NCI-H187 treated with DMSO at 0.1 percent for 48 hours (cell line): ENCODE measurements at regions not wholly inside any gene's neighbourhood (a gene's known extent, or its start where the extent isn't known, plus 50 kb on each side); places are given as distances from the start of the nearest gene placed in this dataset.

Source experiments
- DNase-seq: peaks from one replicate; lab custom pipeline; 2025; lab: John Stamatoyannopoulos, UW

DNA sequence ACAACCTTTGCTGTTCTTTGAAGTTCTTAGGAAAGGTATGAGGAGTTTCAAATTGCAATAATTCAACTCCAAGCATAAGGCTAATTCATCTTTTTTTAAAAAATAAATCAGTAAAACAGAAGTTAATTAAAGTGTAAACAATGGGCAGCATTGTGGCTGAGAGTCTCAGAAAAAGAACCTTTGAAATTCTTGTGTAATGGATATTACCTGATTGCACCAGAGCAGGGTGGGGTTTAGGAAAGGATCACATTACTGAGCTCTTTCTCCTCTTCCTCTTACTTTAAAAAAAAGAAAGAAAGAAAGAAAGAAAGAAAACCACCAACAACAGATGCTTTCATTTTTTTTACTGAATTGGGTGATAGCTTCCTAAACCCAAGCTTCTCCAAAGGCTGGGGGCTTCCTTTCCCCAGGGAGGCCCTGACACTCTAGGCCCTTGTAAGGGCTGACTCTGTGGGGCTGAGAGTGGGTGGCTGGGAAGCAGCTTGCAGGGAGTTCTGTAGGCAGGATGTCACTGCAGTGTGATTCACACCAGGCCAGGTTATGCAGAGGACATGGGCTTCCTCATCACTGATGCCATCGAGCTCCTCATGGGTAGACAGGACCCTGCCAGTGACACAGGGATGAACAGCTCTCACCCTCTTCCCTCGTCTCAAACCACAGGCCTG lies 564.5 kb downstream of the FGF9 start:
- DNase-seq = no peak

DNA sequence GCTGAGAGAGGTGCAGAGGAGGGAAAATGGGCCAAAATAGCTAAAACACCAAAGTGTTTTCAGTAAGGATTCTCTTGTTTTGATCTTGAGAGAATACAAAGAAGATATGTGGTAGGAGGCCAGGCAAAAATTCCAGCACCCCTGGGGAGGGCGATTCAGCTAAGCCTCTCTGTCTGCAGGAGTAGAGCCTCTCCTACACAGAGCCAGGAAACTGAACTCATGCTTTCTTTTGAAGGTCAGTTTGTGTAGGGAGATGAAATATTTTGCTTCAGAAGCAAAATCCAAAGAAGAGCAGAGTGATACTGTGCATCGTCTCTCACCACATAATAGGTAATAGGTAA lies 565.0 kb downstream of the FGF9 start:
- no peak for DNase-seq

DNA sequence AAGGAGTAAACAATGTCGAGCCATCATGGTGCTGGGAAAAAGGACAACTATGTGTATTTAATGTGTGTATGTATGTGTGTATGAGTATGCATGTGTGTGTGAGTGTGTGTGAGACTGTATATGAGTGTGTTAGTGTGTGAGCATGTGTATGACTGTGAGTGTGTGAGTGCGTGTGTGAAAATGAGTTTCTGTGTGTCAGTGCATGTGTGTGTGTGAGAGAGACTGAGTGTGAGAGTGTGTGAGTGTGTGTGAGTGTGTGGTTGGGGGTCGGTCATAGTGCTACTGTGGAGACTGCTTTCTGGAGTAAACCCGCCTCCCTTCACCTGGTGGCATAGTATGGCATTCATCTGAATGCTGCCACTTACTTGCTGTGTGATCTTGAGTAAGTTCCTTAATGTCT lies 567.4 kb downstream of the FGF9 start:
- DNase-seq = no peak

DNA sequence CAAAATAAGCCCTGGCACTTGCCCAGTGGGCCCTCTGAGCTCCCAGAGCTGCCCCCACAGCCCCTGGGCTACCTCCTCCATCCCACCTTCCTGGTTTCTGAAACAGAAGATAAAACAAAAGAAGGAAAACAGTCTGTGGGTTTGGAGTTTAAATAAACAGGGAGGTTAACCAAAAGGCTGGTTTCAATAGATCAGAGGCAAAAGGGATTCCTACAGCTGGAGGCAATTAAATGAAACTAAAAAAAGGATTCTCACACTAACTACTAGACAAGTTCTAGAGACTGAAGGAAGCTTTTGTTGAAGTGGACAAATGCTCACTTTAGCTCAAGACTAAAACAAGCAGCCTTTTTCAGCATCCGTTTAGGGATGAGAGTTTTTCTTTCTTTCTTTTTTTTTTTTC lies 569.8 kb downstream of the FGF9 start:
- DNase-seq = no peak

DNA sequence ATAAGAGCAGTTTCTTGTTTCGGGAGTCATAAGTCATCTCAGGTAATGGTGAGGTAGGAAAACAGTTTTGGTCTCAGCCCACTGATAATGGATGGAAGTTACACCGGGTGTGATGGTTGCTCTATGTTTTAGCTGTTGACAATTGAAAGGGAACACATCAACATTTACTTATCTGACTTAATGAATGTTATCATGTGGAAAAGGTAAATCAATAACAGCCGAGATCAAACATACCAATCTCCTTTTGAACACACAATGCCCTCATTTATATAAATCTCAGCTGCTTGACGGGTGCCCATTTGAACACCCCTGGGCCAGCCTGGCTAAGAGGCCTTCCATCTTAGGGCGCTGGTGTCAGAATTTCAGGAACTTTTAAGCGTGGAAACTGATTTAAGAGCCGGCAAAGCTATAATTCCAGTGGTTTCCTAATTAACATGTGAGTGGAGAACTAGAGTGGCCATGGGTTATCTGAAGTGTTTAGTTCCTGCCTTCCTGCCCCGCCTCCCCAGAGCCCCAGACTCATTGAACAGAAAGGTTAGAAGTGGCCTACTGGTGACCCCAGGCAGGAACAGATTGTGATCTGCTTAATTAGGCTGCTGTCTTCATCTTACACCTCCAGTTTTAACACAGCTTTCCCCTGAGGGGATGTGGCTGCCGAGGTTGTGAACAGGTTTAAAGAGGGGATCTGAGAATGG lies 572.7 kb downstream of the FGF9 start:
- DNase-seq = no peak

DNA sequence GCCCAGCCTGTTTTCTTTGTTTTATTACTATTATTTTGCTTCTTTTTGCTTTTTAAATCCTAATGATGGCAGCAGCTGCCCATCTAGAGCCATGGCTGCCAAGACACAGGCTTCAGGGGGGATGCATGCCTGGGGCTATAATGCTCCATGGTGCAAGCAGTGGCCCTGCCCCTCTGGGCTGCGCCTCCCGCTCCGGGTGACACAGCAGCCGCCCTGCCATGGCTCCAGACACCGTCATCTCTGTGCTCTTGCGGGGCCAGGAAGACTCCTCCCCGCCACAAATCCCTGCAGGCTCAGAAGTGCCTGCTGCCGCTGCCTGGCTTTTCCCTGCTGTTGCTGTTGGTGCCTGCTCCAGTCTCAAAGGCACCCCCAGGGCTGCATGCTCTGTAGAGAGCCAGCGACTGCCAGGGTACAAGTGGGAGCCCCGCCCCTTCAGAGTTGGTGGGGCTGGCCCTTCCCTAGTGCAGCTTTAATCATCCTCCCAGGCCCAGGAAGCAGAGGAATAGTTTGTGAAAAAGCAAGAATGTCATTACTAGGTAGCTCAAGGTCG lies 581.5 kb downstream of the FGF9 start:
- DNase-seq = no peak

DNA sequence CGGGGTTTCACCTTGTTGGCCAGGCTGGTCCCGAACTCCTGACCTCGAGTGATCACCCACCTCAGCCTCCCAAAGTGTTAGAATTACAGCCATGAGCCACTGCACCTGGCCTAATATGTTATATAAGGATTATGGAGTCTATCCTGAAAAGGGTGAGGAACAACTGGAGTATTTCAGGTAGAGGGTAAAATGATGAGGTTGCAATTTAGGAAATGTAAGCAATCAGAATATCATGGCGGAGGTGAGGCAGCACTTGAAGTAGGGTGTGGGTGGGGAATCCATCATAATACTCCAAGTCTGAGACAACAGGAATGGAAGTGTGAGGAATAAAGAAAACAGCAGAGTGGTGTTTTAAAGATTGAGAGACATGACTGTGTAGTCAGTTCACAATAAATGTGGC lies 582.2 kb downstream of the FGF9 start:
- no peak for DNase-seq

DNA sequence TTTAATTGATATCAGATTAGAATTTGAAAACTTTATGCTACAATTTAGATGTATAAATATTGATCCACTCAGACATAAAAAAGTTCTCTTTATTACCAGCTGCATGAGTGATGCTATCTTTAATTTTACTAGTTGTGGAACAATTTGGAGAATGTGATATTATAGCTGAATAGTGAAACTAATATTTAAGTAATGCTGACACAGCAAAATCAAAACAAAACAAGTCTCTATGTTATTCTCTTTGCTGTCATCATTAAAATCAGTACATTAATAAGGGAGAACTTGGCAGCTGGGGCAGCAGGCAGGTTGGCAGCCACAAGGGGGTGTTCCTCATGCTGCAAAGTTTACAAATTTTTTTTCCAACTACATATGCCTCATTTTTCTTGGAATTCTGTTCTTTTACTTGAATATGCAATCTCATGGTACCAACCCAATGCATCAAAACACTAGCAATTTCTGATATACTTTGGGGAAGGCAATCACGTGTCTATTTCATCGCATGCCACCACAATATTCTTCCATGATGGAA lies 585.3 kb downstream of the FGF9 start:
- DNase-seq = no peak

DNA sequence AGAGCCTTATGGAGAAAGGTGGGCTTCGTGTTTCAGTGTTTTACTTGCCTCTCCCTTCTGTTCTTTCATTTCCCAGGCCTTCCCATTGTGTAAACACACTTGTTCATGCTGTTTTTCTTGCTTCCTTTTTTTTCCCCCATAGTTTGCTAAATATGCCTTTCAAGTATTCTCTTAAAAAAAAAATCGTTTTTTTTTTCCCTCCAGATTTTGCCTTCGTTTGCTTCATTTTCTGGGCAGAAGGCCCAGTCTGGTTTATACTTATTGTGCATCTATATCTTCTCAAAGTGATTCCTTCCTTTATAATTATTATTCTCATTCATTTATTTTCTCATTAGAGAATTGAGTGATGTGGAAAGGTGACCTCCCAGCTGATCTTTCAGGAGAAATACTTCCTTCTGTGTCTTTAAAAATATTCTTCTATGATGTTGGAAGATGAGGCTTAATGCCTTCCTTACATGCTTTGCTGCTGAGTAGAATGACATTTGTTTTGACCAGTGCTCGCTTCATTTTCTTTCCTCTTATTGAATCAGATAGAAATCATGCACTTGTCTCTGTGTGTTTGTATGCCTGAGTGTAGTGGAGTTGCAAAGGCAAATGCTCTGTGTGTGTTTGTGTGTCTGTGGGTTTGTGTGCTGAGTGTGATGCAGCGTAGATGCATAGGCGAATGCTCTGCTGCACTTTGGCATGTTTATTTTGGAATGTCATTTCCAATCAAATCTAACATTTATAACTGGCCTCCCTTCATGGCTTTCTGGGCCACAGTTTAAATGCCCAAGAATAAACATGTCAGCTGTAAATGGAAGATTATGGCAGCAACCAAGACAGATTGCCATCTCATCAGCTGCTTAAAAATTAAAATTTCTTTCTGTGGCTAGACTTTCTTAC lies 591.4 kb downstream of the FGF9 start:
- no peak for DNase-seq

DNA sequence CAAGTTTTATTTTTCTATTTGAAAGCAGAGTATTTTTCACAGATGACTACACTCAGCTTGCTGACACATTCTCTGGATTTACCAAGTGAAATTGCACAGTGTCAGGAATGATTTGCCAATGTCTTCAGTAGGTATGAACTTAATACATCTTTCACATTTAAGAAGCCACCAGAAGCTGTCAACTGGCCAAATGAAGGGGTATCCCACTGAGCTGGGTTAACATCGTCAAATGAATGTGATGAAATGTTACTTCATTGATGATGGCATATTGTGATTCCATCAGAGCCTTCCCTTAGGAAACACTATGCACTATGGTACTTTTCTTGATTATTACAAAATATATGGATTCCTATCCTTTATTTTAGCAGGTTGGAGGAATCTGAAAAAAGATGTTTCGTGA lies 592.3 kb downstream of the FGF9 start:
- DNase-seq = no peak

DNA sequence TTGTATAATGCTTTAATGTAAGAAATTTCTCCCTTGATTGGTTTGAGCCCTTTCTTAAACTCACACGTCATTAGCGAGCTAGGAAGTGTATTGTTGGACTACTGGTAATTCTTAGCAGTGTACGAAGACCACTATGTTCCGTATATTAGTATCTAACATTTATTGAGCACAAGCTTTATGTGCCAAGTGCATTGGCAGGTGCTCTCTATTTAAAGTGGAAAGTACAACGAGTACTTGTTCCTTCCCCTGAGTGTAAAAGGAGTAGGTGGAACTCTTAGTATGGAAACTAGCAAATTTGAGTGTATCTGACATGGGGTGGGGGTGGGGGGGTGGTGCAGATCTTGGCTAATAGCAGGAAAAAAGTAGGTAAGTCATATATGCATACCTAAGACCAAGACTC lies 594.7 kb downstream of the FGF9 start:
- no peak for DNase-seq

DNA sequence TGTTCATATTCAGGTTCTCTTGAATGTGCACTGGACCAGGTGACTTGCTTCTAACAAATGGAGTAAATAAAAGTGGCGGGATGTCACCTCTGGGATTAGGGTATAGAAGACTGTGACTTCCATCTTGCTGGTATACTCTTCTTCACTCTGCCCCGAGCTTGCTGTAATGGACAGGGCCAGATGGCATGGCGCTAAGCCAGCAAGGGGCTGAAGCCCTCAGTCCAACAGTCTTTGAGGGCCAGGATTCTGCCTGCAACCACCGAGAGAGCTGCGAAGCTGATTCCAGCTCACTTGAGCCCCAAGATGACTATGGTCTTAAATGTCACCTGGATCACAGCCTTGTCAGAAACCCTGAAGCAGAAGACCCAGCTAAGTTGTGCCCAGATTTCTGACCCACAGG lies 600.0 kb downstream of the FGF9 start:
- no peak for DNase-seq

DNA sequence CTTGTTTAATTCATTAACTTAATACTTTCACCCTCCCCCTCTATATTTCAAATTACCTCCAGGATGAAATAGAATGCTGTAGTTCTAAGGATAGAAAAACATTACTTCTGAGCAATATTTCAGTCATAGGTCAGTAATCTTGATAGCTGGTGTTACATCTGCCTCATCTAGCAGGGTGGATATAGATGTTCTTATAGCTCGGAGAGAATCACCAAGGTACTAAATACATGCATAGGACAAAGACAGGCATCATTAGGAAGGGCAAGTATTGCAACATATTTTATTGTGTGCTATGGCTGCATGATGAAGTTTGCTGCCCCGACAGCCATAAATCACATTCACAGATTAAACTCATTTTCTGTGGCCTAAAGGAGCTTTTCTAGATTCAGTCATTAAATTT lies 601.0 kb downstream of the FGF9 start:
- DNase-seq = no peak

DNA sequence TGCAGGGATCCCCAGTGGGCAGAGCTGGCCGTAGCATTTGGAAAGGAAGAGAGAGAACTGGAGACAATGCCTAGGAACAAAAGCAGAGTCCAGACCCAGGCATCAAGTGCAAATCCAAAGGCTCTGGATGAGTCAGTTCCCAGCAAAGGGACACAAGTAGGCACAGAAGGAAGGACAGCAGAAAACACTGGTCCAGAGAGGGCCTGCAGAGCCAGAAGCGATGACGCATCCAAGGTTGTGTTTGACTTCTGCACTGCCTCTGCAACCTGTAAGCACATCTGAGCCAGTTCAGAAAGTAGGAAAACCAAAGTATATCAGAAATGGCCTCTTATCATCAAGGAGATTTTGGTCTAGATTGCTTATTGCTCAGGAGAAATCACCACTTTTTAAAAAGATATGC lies 604.5 kb downstream of the FGF9 start:
- no peak for DNase-seq

DNA sequence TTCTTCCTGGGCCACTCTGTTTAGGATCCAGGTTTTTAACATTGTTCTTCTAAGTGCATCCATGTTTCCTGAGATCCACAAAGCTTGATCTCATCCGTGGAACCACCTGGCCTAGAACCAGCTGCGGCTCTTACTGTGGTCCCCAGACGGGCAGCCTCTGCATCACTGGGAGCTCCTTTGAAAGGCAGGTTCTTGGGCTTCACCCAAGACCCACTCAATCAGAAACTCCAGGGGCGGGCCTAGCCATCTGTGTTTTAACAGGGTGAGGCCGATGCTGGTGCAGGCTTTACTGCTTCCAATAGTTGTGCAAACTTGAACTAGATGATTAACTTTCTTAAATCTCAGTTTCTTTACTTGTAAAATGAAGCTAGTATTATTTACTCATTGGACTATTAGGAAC lies 605.7 kb downstream of the FGF9 start:
- DNase-seq = no peak

DNA sequence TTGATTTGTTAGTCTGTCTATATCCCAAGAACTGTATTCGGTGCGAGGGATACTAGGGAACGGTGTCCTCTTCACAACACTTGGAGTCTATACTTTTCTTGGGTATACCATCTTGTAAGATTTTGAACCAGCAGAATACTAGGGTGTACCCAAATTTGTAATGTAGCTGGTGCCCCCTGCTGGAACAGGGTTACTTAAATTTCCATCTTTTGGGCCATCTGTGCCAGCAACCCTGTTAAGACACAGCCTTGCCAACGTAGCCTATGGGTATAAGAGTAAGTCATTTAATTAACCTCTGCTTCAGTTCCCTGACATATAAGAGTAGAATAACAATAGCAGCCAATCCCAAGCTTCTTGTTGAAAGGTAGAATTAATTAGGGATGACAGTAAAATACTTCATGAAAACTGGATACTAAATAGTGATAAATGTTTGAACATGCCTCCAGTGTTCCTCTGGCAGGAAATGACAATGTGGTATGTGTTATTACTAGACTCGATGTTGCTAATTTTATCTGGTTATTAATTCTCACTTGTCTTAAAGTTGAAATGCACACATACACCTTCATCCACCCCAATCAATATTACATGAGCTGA lies 607.6 kb downstream of the FGF9 start:
- no peak for DNase-seq

DNA sequence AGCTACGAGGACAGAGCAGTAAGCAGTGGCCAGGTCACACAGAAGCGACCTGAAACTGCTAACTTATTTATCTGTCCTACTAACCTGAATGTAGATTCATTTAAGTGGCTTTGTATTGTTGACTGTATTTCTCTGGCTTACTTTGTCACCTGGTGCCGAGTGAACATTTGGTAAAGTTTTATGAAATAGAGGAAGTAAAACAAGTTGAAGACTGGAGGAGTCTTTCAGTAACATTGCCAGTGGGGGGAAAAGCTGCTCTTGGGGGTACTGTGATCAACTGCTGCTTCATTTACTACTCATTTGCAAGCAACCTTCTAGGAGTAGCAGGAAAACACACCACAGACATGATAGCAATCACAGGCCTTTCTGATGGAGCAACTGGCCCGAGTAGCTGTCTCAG lies 615.0 kb downstream of the FGF9 start:
- no peak for DNase-seq

DNA sequence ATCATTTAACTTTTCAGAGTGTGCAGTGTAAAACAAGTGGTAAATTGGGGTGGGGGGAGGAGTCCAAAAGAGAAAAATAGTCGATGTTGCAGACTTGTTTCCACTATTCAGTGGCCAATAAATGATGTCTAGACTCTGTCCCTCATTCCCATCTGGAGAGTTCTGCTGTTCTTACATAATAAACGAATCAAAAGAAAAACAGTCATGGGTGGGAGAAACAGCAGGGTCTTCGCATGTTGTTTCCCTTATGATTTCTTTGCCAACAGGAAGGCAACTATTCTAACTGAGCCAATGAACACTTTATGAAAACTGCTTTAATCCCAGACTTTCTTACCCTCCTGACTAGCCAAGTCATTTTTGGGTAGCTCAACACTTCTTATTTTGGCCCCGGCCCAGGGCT lies 615.5 kb downstream of the FGF9 start:
- DNase-seq = no peak

DNA sequence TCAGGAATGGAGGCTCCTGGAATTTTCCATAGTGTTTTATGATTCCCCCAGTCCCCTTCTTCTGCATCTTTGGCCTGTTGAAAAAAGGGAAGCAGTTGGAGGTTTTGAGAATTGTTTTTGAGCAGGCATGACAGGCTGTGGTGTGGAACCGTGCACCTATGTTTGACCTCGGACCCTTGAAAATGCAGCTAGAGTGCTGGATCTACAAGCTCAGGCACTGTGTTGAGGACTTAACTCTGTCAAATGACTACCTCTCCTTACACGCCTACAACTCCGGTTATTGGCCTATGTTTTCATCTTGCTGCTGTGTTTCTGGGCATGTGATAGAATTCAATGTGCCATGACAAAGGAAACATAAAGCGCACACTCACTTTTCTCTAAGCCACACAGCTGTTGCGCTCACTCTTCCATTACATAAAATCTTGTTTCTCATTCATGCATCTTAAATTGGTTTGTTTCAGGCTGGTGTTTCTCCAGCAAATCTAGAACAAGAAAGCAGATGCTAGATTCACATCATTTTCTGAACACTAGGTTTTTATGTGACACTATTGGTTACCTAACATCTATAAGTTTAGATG lies 616.6 kb downstream of the FGF9 start:
- DNase-seq = no peak

DNA sequence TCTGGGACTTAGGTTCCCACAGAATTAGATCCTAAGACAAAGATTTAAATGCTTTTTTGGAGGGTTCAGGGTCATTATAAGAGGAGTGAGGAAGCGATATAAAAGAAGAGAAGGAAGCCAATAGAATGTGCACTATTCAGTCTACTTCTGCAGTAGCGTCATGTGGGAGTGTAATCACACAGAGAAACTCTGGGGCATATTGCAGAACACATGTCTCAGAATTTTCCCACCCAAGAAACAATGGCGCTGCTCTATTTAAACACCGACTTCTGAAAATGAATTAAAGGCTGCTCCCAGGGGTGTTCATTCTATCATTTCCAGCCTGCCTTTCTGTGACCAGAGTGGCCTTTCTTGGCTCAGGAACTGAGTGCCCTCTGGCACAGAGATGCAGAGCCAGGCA lies 617.6 kb downstream of the FGF9 start:
- DNase-seq = no peak

DNA sequence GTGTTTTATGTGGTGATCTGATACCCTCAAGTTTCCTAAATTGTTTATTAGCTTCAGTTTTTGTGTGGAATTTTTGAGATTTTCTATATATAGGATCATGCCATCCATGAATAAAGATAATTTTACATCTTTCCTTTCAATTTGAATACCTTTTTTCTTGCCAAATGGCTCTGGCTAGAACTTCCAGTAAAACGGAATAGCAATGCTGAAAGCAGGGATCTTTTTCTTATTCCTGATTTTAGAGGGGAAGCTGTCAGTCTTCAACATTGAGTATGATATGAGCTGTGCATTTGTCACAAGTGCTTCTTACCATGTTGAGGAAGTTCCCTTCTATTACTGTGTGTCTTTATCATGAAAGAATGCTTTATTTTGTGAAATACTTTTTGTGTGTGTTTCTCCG lies 618.8 kb downstream of the FGF9 start:
- DNase-seq = no peak

DNA sequence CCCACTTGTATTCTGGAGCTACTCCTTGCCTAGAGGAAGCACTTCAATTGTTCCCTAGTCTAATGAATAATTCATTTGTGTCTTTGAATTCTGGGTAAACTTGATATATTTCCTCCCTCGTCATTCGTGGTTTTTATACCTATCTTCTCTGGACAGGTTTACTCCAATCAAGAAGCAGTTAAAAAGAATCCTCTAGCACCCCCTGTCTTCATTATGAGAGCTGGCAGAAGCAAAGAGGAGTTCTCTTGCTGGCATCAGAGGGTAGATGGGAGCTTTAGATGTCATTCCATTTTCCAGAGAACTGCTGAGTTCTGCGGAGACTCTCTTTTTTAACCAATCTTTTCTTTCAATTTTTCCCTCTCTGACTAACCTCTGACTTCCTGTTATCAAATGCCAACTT lies 627.7 kb downstream of the FGF9 start:
- no peak for DNase-seq
